ENCODE measurements at regions not wholly inside any gene's neighbourhood (a gene's known extent, or its start where the extent isn't known, plus 50 kb on each side); places are given as distances from the start of the nearest gene placed in this dataset.
"Not testable (repeated sequence)": the region's sequence is repeated elsewhere in the genome, so short reads cannot be mapped to it uniquely, and the experiment has no call there.

DNA sequence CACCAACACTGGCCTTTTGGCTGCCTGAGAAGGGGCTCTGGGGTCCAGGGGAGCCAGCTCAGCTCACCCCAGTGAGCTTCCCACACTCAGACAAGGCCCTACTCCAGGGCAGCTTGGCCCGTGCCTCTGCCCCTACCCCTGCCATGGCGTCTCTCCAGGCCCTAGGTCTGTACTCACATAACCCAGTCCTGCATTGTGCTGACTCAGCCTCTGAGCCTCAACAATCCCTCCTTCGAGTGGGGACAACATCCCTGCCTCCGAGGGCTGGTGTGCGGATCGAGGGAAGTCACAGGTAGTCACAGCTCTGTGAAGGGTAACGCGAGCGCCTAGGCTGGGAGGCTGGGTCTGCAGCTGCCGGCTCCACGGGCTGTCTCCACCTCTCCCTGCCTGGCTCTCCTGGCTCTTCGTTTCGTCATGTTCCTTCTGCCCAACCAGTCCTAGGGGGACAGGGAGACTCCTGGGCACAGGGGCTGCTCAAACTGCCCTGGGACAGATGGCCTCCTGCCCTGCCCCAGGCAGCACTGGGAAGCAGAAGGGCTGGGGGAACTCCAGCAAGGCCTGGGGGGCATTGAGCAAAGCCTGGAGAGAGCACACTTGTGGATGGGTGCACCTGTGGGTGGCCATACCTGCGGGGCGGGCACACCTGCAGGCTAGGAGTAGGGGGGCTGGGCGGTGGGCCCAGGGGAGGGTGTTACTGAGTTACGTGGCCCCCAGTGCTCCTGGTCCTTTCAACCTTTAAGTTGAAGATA, 74.6 kb downstream of the RRM2 start:
- Histone ChIP-seq H3K27ac (no peak overlapping the region), H3K27me3 (ENCODE audit: insufficient read depth in 3 of 3, low read length in 2 of 3) (peaks cover 0 to 5% (median 0%) of the 10 kb centered on the region in 3 donors), H3K9me3 (no peaks in the 10 kb centered on the region), H3K36me3 (ENCODE audit: insufficient read depth in 1 of 2, low read depth in 1 of 2) (no peaks in the 10 kb centered on the region), H3K4me3 (no peak overlapping the region), H3K4me1 (no peaks in the 10 kb centered on the region)
- TF ChIP-seq, protein P1, sequence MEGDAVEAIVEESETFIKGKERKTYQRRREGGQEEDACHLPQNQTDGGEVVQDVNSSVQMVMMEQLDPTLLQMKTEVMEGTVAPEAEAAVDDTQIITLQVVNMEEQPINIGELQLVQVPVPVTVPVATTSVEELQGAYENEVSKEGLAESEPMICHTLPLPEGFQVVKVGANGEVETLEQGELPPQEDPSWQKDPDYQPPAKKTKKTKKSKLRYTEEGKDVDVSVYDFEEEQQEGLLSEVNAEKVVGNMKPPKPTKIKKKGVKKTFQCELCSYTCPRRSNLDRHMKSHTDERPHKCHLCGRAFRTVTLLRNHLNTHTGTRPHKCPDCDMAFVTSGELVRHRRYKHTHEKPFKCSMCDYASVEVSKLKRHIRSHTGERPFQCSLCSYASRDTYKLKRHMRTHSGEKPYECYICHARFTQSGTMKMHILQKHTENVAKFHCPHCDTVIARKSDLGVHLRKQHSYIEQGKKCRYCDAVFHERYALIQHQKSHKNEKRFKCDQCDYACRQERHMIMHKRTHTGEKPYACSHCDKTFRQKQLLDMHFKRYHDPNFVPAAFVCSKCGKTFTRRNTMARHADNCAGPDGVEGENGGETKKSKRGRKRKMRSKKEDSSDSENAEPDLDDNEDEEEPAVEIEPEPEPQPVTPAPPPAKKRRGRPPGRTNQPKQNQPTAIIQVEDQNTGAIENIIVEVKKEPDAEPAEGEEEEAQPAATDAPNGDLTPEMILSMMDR (IDR thresholded peaks at IDR 0.05): no peak
- DNase-seq (no peak), ATAC-seq (no peak)
- intact Hi-C loops (cut with DNase I): no loop called here
- 91 to 94% (median 91%) methylated on average over 17 of the region's 17 CpGs for WGBS, 3 donors

DNA sequence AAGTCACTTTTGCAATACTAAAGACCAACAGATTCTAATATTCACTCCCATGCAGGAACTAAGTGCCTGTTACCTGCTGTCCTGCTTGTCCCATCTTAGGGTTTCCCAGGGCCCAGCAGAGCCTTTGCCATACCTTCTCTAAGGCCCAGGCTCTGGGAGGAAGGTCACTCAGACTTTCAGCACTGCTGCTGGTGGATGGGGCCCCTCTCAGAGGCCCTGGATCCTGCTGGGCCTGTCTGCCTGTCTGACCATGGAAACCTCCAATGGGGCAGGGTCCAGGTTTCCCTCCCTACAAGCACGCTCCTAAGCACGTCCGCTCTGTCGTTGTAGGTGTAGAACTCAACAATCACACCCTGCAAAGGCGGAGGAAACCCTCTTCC, 75.1 kb downstream of the RRM2 start:
- no peak overlapping the region for H3K4me3 ChIP-seq
- H3K27ac ChIP-seq: no peak overlapping the region
- H3K4me1 ChIP-seq: no peaks in the 10 kb centered on the region
- no peaks in the 10 kb centered on the region for H3K36me3 ChIP-seq (ENCODE audit: insufficient read depth in 1 of 2, low read depth in 1 of 2)
- ATAC-seq (no peak), DNase-seq (no peak)
- intact Hi-C loops (cut with DNase I): no loop called here
- WGBS, 3 donors: 90 to 99% (median 91%) methylated on average over 5 of the region's 5 CpGs
- H3K27me3 ChIP-seq (ENCODE audit: insufficient read depth in 3 of 3, low read length in 2 of 3): peaks cover 0 to 5% (median 0%) of the 10 kb centered on the region in 3 donors
- no peaks in the 10 kb centered on the region for H3K9me3 ChIP-seq
- TF ChIP-seq, protein P1 (IDR thresholded peaks at IDR 0.05): no peak

DNA sequence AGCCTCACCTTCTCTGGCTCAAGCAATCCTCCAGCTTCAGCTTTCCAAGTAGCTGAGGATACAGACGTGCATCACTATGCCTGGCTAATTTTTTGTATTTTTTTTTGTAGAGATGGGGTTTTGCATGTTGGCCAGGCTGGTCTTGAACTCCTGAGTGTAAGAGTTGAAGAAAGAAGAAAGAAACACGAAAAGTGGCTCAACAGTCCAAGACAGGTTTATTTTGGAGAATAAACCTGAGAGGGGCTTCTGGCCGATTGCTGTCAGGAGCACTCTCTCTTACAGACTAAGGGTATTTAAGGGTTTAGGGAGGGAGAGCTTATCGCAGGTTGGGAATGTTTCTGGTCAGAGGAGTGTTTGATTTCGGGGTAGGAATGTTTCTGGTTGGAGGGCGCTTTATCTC, 75.9 kb downstream of the RRM2 start:
- DNase-seq; ATAC-seq; H3K4me1 ChIP-seq; H3K9me3 ChIP-seq; intact Hi-C loops (cut with DNase I); H3K4me3 ChIP-seq; H3K36me3 ChIP-seq (ENCODE audit: insufficient read depth in 1 of 2, low read depth in 1 of 2); H3K27me3 ChIP-seq (ENCODE audit: insufficient read depth in 3 of 3, low read length in 2 of 3); H3K27ac ChIP-seq: not testable (repeated sequence)
- 89 to 97% (median 96%) methylated on average over 6 of the region's 6 CpGs for WGBS, 3 donors

DNA sequence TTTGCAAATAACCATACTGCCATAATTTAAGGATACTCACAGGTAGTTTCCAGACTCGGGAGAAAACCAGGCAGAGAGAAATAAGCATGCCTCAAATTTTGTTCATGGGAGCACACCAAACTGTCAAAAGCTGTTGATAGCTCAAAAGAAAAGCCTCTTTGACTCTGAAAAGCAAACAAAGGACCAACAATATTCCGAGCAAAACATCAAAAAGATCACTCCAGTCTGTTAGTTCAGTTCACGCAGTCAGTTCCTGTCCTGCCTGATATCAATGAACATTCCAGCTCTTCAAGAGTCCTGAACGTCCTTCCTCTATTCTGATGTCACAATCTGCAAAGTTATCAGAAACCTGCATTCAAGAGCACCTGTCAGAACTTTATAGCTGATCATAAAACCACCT, 78.7 kb downstream of the RRM2 start:
- Histone ChIP-seq H3K9me3 (no peaks in the 10 kb centered on the region), H3K4me3 (no peak overlapping the region), H3K36me3 (ENCODE audit: insufficient read depth in 1 of 2, low read depth in 1 of 2) (no peaks in the 10 kb centered on the region), H3K27me3 (ENCODE audit: insufficient read depth in 3 of 3, low read length in 2 of 3) (no peaks in the 10 kb centered on the region), H3K27ac (no peak overlapping the region), H3K4me1 (no peaks in the 10 kb centered on the region)
- ATAC-seq: no peak
- 77 to 83% (median 78%) methylated on average over 4 of the region's 4 CpGs for WGBS, 3 donors
- TF ChIP-seq, protein P1 (IDR thresholded peaks at IDR 0.05): no peak
- intact Hi-C loops (cut with DNase I): no loop called here
- DNase-seq: no peak

DNA sequence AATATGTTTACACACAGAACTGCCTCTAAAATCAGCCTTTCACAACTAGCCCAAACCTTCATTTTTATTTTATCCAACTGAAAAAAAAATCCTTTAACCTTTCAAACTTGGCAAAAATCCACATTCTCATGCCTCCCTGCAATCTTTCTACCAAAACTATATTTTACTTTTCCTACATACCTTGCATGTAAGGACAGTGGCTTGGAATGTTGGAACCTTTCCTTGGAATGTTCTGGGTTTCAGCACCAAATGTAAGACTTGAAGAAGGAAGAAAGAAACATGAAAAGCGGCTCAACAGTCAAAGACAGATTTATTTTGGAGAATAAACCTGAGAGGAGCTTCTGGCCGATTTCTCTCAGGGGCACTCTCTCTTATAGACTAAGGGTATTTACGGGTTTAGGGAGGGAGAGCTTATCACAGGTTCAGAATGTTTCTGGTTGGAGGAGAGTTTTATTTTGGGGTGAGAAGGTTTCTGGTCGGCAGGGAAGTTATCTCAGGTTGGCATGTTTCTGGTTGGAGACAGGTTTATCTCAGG, 79.7 kb downstream of the RRM2 start:
- 72 to 78% (median 78%) methylated on average over 4 of the region's 4 CpGs for WGBS, 3 donors
- H3K27me3 ChIP-seq (ENCODE audit: insufficient read depth in 3 of 3, low read length in 2 of 3): no peaks in the 10 kb centered on the region
- H3K4me1 ChIP-seq: no peaks in the 10 kb centered on the region
- TF ChIP-seq, protein P1 (IDR thresholded peaks at IDR 0.05): no peak
- DNase-seq (no peak), ATAC-seq (no peak)
- H3K36me3 ChIP-seq (ENCODE audit: insufficient read depth in 1 of 2, low read depth in 1 of 2): no peaks in the 10 kb centered on the region
- no peaks in the 10 kb centered on the region for H3K9me3 ChIP-seq
- no peak overlapping the region for H3K4me3 ChIP-seq
- H3K27ac ChIP-seq: no peak overlapping the region
- intact Hi-C loops (cut with DNase I): no loop called here

Measured in psoas muscle (tissue), 7 donors.